WTC11 (cell line): ENCODE measurements at regions not wholly inside any gene's neighbourhood (a gene's known extent, or its start where the extent isn't known, plus 50 kb on each side); places are given as distances from the start of the nearest gene placed in this dataset.

Source experiments
- ATAC-seq: fragments of 200-7000 bp; cut with Tn5 transposase; 2 replicates; pipeline ENCODE4 v1.10.0; 2021; ENCODE audit warnings: mild to moderate bottlenecking, moderate library complexity
- CTCF ChIA-PET: fragments of 300-600 bp; sonication (Branson Sonifier 250); formaldehyde crosslinking; loops from one replicate; lab custom pipeline; 2021; ENCODE audit warnings: antibody characterized with exemption; lab: Charles Lee
- POLR2A ChIA-PET: fragments of 350-600 bp; sonication (Branson Sonifier 250); formaldehyde crosslinking; loops from one replicate; lab custom pipeline; 2021; ENCODE audit warnings: antibody characterized with exemption; lab: Charles Lee
- DNase-seq: peaks from one replicate; pipeline ENCODE4 v3.0.0; 2021; ENCODE audit warnings: low spot score
- H3K27ac Mint-ChIP-seq: 2 replicates; pipeline ENCODE4 v1.8.0; 2021; ENCODE audit warnings: mixed read lengths
- H3K27me3 Mint-ChIP-seq: 2 replicates; pipeline ENCODE4 v1.8.0; 2021; ENCODE audit warnings: low read depth, mild to moderate bottlenecking, moderate library complexity, mixed read lengths
- H3K36me3 Mint-ChIP-seq: 2 replicates; pipeline ENCODE4 v1.8.0; 2021; ENCODE audit warnings: mixed read lengths
- H3K4me1 Mint-ChIP-seq: 2 replicates; pipeline ENCODE4 v1.8.0; 2022; ENCODE audit warnings: mixed read lengths
- H3K4me3 Mint-ChIP-seq: 2 replicates; pipeline ENCODE4 v1.8.0; 2021; ENCODE audit warnings: mild to moderate bottlenecking, moderate library complexity, mixed read lengths
- H3K9me3 Mint-ChIP-seq: 2 replicates; pipeline ENCODE4 v1.8.0; 2021; ENCODE audit warnings: mixed read lengths
- ARID4B ChIP-seq: sonication (generic); formaldehyde crosslinking; IDR thresholded peaks from 2 replicates; pipeline ENCODE4 v1.8.0; 2023; ENCODE audit warnings: missing genetic modification reagents, mild to moderate bottlenecking, borderline replicate concordance
- CBFB ChIP-seq: sonication (generic); formaldehyde crosslinking; IDR thresholded peaks from 2 replicates; pipeline ENCODE4 v1.8.1; 2022; ENCODE audit warnings: mild to moderate bottlenecking, low read depth, missing genetic modification reagents
- GRHL2 ChIP-seq: fragments of 250-450 bp; sonication (Bioruptor Pico); IDR thresholded peaks from 2 replicates; pipeline ENCODE4 v1.8.0; 2022; ENCODE audit warnings: mild to moderate bottlenecking, moderate library complexity; ENCODE audit not compliant: insufficient replicate concordance, severe bottlenecking
- GTF2I ChIP-seq: fragments of 250-450 bp; sonication (Bioruptor Pico); conservative IDR thresholded peaks from 2 replicates; pipeline ENCODE4 v1.4.0; 2021; ENCODE audit warnings: mild to moderate bottlenecking
- HMGXB4 ChIP-seq: sonication (generic); formaldehyde crosslinking; IDR thresholded peaks from 2 replicates; pipeline ENCODE4 v1.8.1; 2023; ENCODE audit warnings: mild to moderate bottlenecking, moderate library complexity, missing genetic modification reagents
- NR3C1 ChIP-seq: sonication (generic); formaldehyde crosslinking; conservative IDR thresholded peaks from 2 replicates; pipeline ENCODE4 v1.8.1; 2023; ENCODE audit warnings: low read depth, mild to moderate bottlenecking, missing genetic modification reagents
- PRRX2 ChIP-seq: fragments of 250-450 bp; sonication (Bioruptor Pico); IDR thresholded peaks from 2 replicates; pipeline ENCODE4 v1.8.0; 2021; ENCODE audit warnings: mild to moderate bottlenecking
- ZNF263 ChIP-seq: sonication (generic); formaldehyde crosslinking; IDR thresholded peaks from 2 replicates; pipeline ENCODE4 v1.8.1; 2022; ENCODE audit warnings: low read depth, mild to moderate bottlenecking, moderate library complexity, missing genetic modification reagents
- ZNF317 ChIP-seq: sonication (generic); formaldehyde crosslinking; IDR thresholded peaks from 2 replicates; pipeline ENCODE4 v1.8.1; 2023; ENCODE audit warnings: low read depth, mild to moderate bottlenecking, moderate library complexity, missing genetic modification reagents, borderline replicate concordance
- ZNF512 ChIP-seq: sonication (generic); formaldehyde crosslinking; IDR thresholded peaks from 2 replicates; pipeline ENCODE4 v1.8.1; 2022; ENCODE audit warnings: missing genetic modification reagents, borderline replicate concordance
- ZNF532 ChIP-seq: fragments of 250-450 bp; sonication (Bioruptor Pico); IDR thresholded peaks from 2 replicates; pipeline ENCODE4 v1.9.0; 2021; ENCODE audit warnings: mild to moderate bottlenecking, borderline replicate concordance
- ZNF671 ChIP-seq: fragments of 250-450 bp; sonication (Bioruptor Pico); IDR thresholded peaks from 2 replicates; pipeline ENCODE4 v1.8.0; 2021; ENCODE audit warnings: mild to moderate bottlenecking

- H3K27ac Mint-ChIP-seq, result no peak overlapping the region; the same call in 1 of the 2 replicates
- H3K36me3 Mint-ChIP-seq, result no peaks in the 10 kb centered on the region
- ChIA-PET POLR2A (no interaction called here), CTCF (interaction anchor here (1.1 to 1.6 kb wide), 3 partner anchors 9 to 43 kb away, joined by 3 to 4 read pairs (median 3); no protein-coding TSS in a partner anchor)
- no peak overlapping the region for H3K4me3 Mint-ChIP-seq
- no peaks in the 10 kb centered on the region for H3K9me3 Mint-ChIP-seq
- H3K27me3 Mint-ChIP-seq, result no peaks in the 10 kb centered on the region
- TF ChIP-seq GRHL2 (CRISPR knock-in tag), result no peak
- TF ChIP-seq ARID4B (CRISPR knock-in tag), result no peak
- TF ChIP-seq CBFB (CRISPR knock-in tag), result no peak
- TF ChIP-seq ZNF671 (CRISPR knock-in tag), result no peak
- TF ChIP-seq ZNF317 (CRISPR knock-in tag), result no peak
- no peak for TF ChIP-seq ZNF263 (CRISPR knock-in tag)
- no peak for TF ChIP-seq HMGXB4 (CRISPR knock-in tag)
- TF ChIP-seq GTF2I (CRISPR knock-in tag), result no peak
- TF ChIP-seq PRRX2 (CRISPR knock-in tag), result no peak
- TF ChIP-seq ZNF512, result no peak
- no peak for TF ChIP-seq NR3C1 (CRISPR knock-in tag)
- no peak for TF ChIP-seq ZNF532 (CRISPR knock-in tag)
- TF ChIP-seq, all 79 proteins: peak for 0
- ATAC-seq, result no peak
- DNase-seq, result no peak
- peaks cover 4% of the 10 kb centered on the region; the same call in 1 of the 2 replicates for H3K4me1 Mint-ChIP-seq
These were observed 148.7 kb upstream of the COL5A1 start for GRCh38 chr9:134492721-134493460.
